CD8-positive, alpha-beta memory T cell (primary cell): ENCODE measurements at regions not wholly inside any gene's neighbourhood (a gene's known extent, or its start where the extent isn't known, plus 50 kb on each side); places are given as distances from the start of the nearest gene placed in this dataset.

Experiments used
- CTCF ChIA-PET: fragments of 350-600 bp; sonication (Branson Sonifier 250); formaldehyde crosslinking; loops from one replicate; lab custom pipeline; 2021; ENCODE audit warnings: antibody characterized with exemption; lab: Charles Lee
- POLR2A ChIA-PET: fragments of 350-600 bp; sonication (Branson Sonifier 250); formaldehyde crosslinking; loops from one replicate; lab custom pipeline; 2021; ENCODE audit warnings: antibody characterized with exemption; lab: Charles Lee
- DNase-seq, 5 donors: peaks; one replicate each; pipeline versions ENCODE4 v3.0.0 to v3.0.0-alpha.2; 2020 to 2022; ENCODE audit warnings: mixed read lengths in 1 of 5
- H3K27ac ChIP-seq: one replicate; pipeline ENCODE4 v1.7.0; 2013; ENCODE audit warnings: low read depth, mild to moderate bottlenecking, low read length, moderate library complexity
- H3K27me3 ChIP-seq: 2 replicates; pipeline ENCODE4 v1.7.0; 2013; ENCODE audit warnings: low read length, mild to moderate bottlenecking; ENCODE audit not compliant: insufficient read depth, poor library complexity, severe bottlenecking
- H3K36me3 ChIP-seq: 2 replicates; pipeline ENCODE4 v1.7.0; 2013; ENCODE audit warnings: mild to moderate bottlenecking, low read length, moderate library complexity; ENCODE audit not compliant: insufficient read depth
- H3K4me1 ChIP-seq: 2 replicates; pipeline ENCODE4 v1.7.0; 2013; ENCODE audit warnings: mild to moderate bottlenecking, low read length, moderate library complexity; ENCODE audit not compliant: insufficient read depth
- H3K4me3 ChIP-seq: 2 replicates; pipeline ENCODE4 v1.7.0; 2013; ENCODE audit warnings: mild to moderate bottlenecking, low read length
- H3K9me3 ChIP-seq: 2 replicates; pipeline ENCODE4 v1.7.0; 2013; ENCODE audit warnings: mild to moderate bottlenecking, low read length
- H3K27ac Mint-ChIP-seq, 8 donors: one replicate each; pipeline ENCODE4 v1.8.0; 2020 to 2021; ENCODE audit warnings: mixed read lengths in 8 of 8, mild to moderate bottlenecking in 6 of 8, inconsistent platforms in 3 of 8, moderate library complexity in 3 of 8
- H3K27me3 Mint-ChIP-seq, 2 donors: one replicate each; pipeline ENCODE4 v1.8.0; 2020 to 2021; ENCODE audit warnings: mixed read lengths in 2 of 2, mild to moderate bottlenecking in 1 of 2, moderate library complexity in 1 of 2
- H3K36me3 Mint-ChIP-seq, 3 donors: one replicate each; pipeline ENCODE4 v1.8.0; 2020 to 2021; ENCODE audit warnings: mixed read lengths in 3 of 3, inconsistent platforms in 1 of 3, mild to moderate bottlenecking in 1 of 3
- H3K4me1 Mint-ChIP-seq, 3 donors: one replicate each; pipeline ENCODE4 v1.8.0; 2020 to 2021; ENCODE audit warnings: mixed read lengths in 3 of 3, inconsistent platforms in 1 of 3, mild to moderate bottlenecking in 1 of 3
- H3K4me3 Mint-ChIP-seq, 7 donors: one replicate each; pipeline ENCODE4 v1.8.0; 2020 to 2021; ENCODE audit warnings: mixed read lengths in 7 of 7, mild to moderate bottlenecking in 6 of 7, moderate library complexity in 4 of 7, inconsistent platforms in 2 of 7
- H3K9me3 Mint-ChIP-seq, 5 donors: one replicate each; pipeline ENCODE4 v1.8.0; 2020 to 2022; ENCODE audit warnings: mixed read lengths in 5 of 5, mild to moderate bottlenecking in 3 of 5, moderate library complexity in 2 of 5, inconsistent platforms in 1 of 5

- Histone ChIP-seq H3K36me3 (no peaks in the 10 kb centered on the region), H3K9me3 (no peaks in the 10 kb centered on the region), H3K4me3 (no peak overlapping the region), H3K4me1 (no peaks in the 10 kb centered on the region), H3K27ac (no peak overlapping the region), H3K27me3 (no peaks in the 10 kb centered on the region)
- Mint-ChIP-seq H3K9me3 (peaks cover 0 to 23% (median 10%) of the 10 kb centered on the region in 5 donors), H3K4me1 (no peaks in the 10 kb centered on the region), H3K27me3 (no peaks in the 10 kb centered on the region), H3K27ac (no peak overlapping the region), H3K4me3 (no peak overlapping the region), H3K36me3 (no peaks in the 10 kb centered on the region)
- POLR2A ChIA-PET, result no interaction called here
- DNase-seq, result no peak
- CTCF ChIA-PET, result no interaction called here
Observed at GRCh38 chr3:74343391-74343790, 271.1 kb downstream of the CNTN3 start.

- Mint-ChIP-seq H3K27me3 (no peaks in the 10 kb centered on the region), H3K27ac (no peak overlapping the region), H3K4me3 (no peak overlapping the region), H3K9me3 (peaks cover 5 to 19% (median 11%) of the 10 kb centered on the region in 5 donors), H3K4me1 (no peaks in the 10 kb centered on the region), H3K36me3 (no peaks in the 10 kb centered on the region)
- no peaks in the 10 kb centered on the region for H3K4me1 ChIP-seq
- no peaks in the 10 kb centered on the region for H3K36me3 ChIP-seq
- DNase-seq, result no peak
- ChIA-PET POLR2A (no interaction called here), CTCF (no interaction called here)
- no peaks in the 10 kb centered on the region for H3K27me3 ChIP-seq
- H3K4me3 ChIP-seq, result no peak overlapping the region
- no peaks in the 10 kb centered on the region for H3K9me3 ChIP-seq
- H3K27ac ChIP-seq, result no peak overlapping the region
Observed at GRCh38 chr3:74338998-74339397, 275.5 kb downstream of the CNTN3 start.

GRCh38 chr3:74332165-74332564 is 282.3 kb downstream of the CNTN3 start:
- peaks cover 1 to 11% (median 7%) of the 10 kb centered on the region in 5 donors for H3K9me3 Mint-ChIP-seq
- H3K4me3 Mint-ChIP-seq, result no peak overlapping the region
- no peak overlapping the region for H3K27ac Mint-ChIP-seq
- H3K36me3 Mint-ChIP-seq, result no peaks in the 10 kb centered on the region
- Histone ChIP-seq H3K27ac (no peak overlapping the region), H3K9me3 (no peaks in the 10 kb centered on the region), H3K27me3 (no peaks in the 10 kb centered on the region), H3K4me3 (no peak overlapping the region), H3K4me1 (no peaks in the 10 kb centered on the region), H3K36me3 (no peaks in the 10 kb centered on the region)
- ChIA-PET CTCF (no interaction called here), POLR2A (no interaction called here)
- no peak for DNase-seq
- no peaks in the 10 kb centered on the region for H3K27me3 Mint-ChIP-seq
- H3K4me1 Mint-ChIP-seq, result no peaks in the 10 kb centered on the region

- CTCF ChIA-PET, result no interaction called here
- no peak overlapping the region for H3K27ac ChIP-seq
- POLR2A ChIA-PET, result no interaction called here
- DNase-seq, result no peak
- no peaks in the 10 kb centered on the region for H3K36me3 ChIP-seq
- no peak overlapping the region for H3K4me3 ChIP-seq
- Mint-ChIP-seq H3K4me3 (no peak overlapping the region), H3K9me3 (peaks cover 0 to 13% (median 6%) of the 10 kb centered on the region in 5 donors), H3K4me1 (no peaks in the 10 kb centered on the region), H3K36me3 (no peaks in the 10 kb centered on the region), H3K27me3 (no peaks in the 10 kb centered on the region), H3K27ac (no peak overlapping the region)
- no peaks in the 10 kb centered on the region for H3K4me1 ChIP-seq
- H3K9me3 ChIP-seq, result no peaks in the 10 kb centered on the region
- H3K27me3 ChIP-seq, result no peaks in the 10 kb centered on the region
Observed at GRCh38 chr3:74331711-74332110, 282.7 kb downstream of the CNTN3 start.

- DNase-seq, result no peak
- Mint-ChIP-seq H3K27ac (no peak overlapping the region), H3K27me3 (no peaks in the 10 kb centered on the region), H3K9me3 (peaks cover 2 to 20% (median 7%) of the 10 kb centered on the region in 5 donors), H3K4me3 (no peak overlapping the region), H3K36me3 (no peaks in the 10 kb centered on the region), H3K4me1 (no peaks in the 10 kb centered on the region)
- POLR2A ChIA-PET, result no interaction called here
- Histone ChIP-seq H3K27me3 (no peaks in the 10 kb centered on the region), H3K9me3 (no peaks in the 10 kb centered on the region), H3K4me3 (no peak overlapping the region), H3K27ac (no peak overlapping the region), H3K36me3 (no peaks in the 10 kb centered on the region), H3K4me1 (no peaks in the 10 kb centered on the region)
- CTCF ChIA-PET, result no interaction called here
Observed at GRCh38 chr3:74329096-74329495, 285.4 kb downstream of the CNTN3 start.

GRCh38 chr3:74328435-74328834 is 286.0 kb downstream of the CNTN3 start:
- POLR2A ChIA-PET, result no interaction called here
- Histone ChIP-seq H3K27ac (no peak overlapping the region), H3K27me3 (no peaks in the 10 kb centered on the region), H3K4me1 (no peaks in the 10 kb centered on the region), H3K4me3 (no peak overlapping the region), H3K36me3 (no peaks in the 10 kb centered on the region), H3K9me3 (no peaks in the 10 kb centered on the region)
- Mint-ChIP-seq H3K4me1 (no peaks in the 10 kb centered on the region), H3K9me3 (peaks cover 2 to 22% (median 11%) of the 10 kb centered on the region in 5 donors), H3K27ac (no peak overlapping the region), H3K4me3 (no peak overlapping the region), H3K27me3 (no peaks in the 10 kb centered on the region), H3K36me3 (no peaks in the 10 kb centered on the region)
- no peak for DNase-seq
- CTCF ChIA-PET, result no interaction called here

- no peaks in the 10 kb centered on the region for H3K36me3 ChIP-seq
- H3K4me3 Mint-ChIP-seq, result no peak overlapping the region
- H3K27me3 ChIP-seq, result no peaks in the 10 kb centered on the region
- H3K27ac Mint-ChIP-seq, result no peak overlapping the region
- DNase-seq, result no peak
- no peak overlapping the region for H3K27ac ChIP-seq
- peaks cover 0 to 2% of the 10 kb centered on the region in 2 donors for H3K27me3 Mint-ChIP-seq
- H3K4me1 ChIP-seq, result no peaks in the 10 kb centered on the region
- peaks cover 8 to 21% (median 12%) of the 10 kb centered on the region in 5 donors for H3K9me3 Mint-ChIP-seq
- no peak overlapping the region for H3K4me3 ChIP-seq
- H3K9me3 ChIP-seq, result no peaks in the 10 kb centered on the region
- no peaks in the 10 kb centered on the region for H3K36me3 Mint-ChIP-seq
- ChIA-PET POLR2A (no interaction called here), CTCF (no interaction called here)
- no peaks in the 10 kb centered on the region for H3K4me1 Mint-ChIP-seq
Observed at GRCh38 chr3:74315291-74315690, 299.2 kb downstream of the CNTN3 start.

- ChIA-PET CTCF (no interaction called here), POLR2A (no interaction called here)
- H3K4me1 ChIP-seq, result no peaks in the 10 kb centered on the region
- Mint-ChIP-seq H3K27ac (no peak overlapping the region), H3K27me3 (peaks cover 0 to 2% of the 10 kb centered on the region in 2 donors), H3K4me3 (no peak overlapping the region), H3K36me3 (no peaks in the 10 kb centered on the region), H3K9me3 (peaks cover 8 to 27% (median 12%) of the 10 kb centered on the region in 5 donors), H3K4me1 (no peaks in the 10 kb centered on the region)
- H3K9me3 ChIP-seq, result no peaks in the 10 kb centered on the region
- no peaks in the 10 kb centered on the region for H3K36me3 ChIP-seq
- no peaks in the 10 kb centered on the region for H3K27me3 ChIP-seq
- no peak overlapping the region for H3K4me3 ChIP-seq
- DNase-seq, result no peak
- no peak overlapping the region for H3K27ac ChIP-seq
Observed at GRCh38 chr3:74314696-74315095, 299.8 kb downstream of the CNTN3 start.

- H3K9me3 ChIP-seq, result no peaks in the 10 kb centered on the region
- H3K4me1 ChIP-seq, result no peaks in the 10 kb centered on the region
- Mint-ChIP-seq H3K27me3 (no peaks in the 10 kb centered on the region), H3K27ac (no peak overlapping the region), H3K36me3 (no peaks in the 10 kb centered on the region), H3K4me3 (no peak overlapping the region), H3K9me3 (peaks cover 2 to 31% (median 11%) of the 10 kb centered on the region in 5 donors), H3K4me1 (no peaks in the 10 kb centered on the region)
- no peak for DNase-seq
- no peaks in the 10 kb centered on the region for H3K36me3 ChIP-seq
- no peak overlapping the region for H3K4me3 ChIP-seq
- POLR2A ChIA-PET, result no interaction called here
- CTCF ChIA-PET, result no interaction called here
- H3K27me3 ChIP-seq, result no peaks in the 10 kb centered on the region
- no peak overlapping the region for H3K27ac ChIP-seq
Observed at GRCh38 chr3:74309716-74310115, 304.7 kb downstream of the CNTN3 start.
